ENCODE measurements at regions not wholly inside any gene's neighbourhood (a gene's known extent, or its start where the extent isn't known, plus 50 kb on each side); places are given as distances from the start of the nearest gene placed in this dataset.

GRCh38 chr17:77423589-77424451, 283.1 kb downstream of the SEC14L1 start:
- POLR2A ChIA-PET = no interaction called here
- no peak overlapping the region for H3K4me3 Mint-ChIP-seq

GRCh38 chr17:77424585-77425344, 284.0 kb downstream of the SEC14L1 start:
- Mint-ChIP-seq H3K4me3 (no peak overlapping the region), H3K27me3 (ENCODE audit: low read depth) (no peaks in the 10 kb centered on the region; the same call in 1 of the 2 replicates), H3K27ac (no peak overlapping the region), H3K9me3 (no peaks in the 10 kb centered on the region), H3K36me3 (no peaks in the 10 kb centered on the region), H3K4me1 (peaks cover 79% of the 10 kb centered on the region)
- ATAC-seq (no peak), DNase-seq (ENCODE audit: low spot score) (no peak)
- ChIA-PET CTCF (interaction anchor here (0.5 to 2.8 kb wide), 5 partner anchors 12 to 93 kb away, joined by 3 to 12 read pairs (median 4); no protein-coding TSS in a partner anchor), POLR2A (interaction anchor here (0.7 to 0.8 kb wide), 3 partner anchors 52 to 687 kb away, joined by 3 read pairs; partner anchors contain the start of gene MFSD11)
- TF ChIP-seq GTF2I (CRISPR knock-in tag; conservative IDR thresholded peaks at IDR 0.05) = no peak
- TF ChIP-seq USF2 (CRISPR knock-in tag; IDR thresholded peaks at IDR 0.05) = peak; percentile 74

More at GRCh38 chr17:77423589-77424451, 283.1 kb downstream of the SEC14L1 start:
- peaks cover 76% of the 10 kb centered on the region for H3K4me1 Mint-ChIP-seq
- no peaks in the 10 kb centered on the region; the same call in 1 of the 2 replicates for H3K27me3 Mint-ChIP-seq (ENCODE audit: low read depth)
- no peaks in the 10 kb centered on the region for H3K36me3 Mint-ChIP-seq
- ATAC-seq (no peak), DNase-seq (ENCODE audit: low spot score) (no peak)
- peak overlapping the region; percentile 60 for H3K27ac Mint-ChIP-seq
- CTCF ChIA-PET = interaction anchor here (0.6 to 2.8 kb wide), 4 partner anchors 10 to 24 kb away, joined by 3 to 12 read pairs (median 4); no protein-coding TSS in a partner anchor
- TF ChIP-seq ZMAT4 (CRISPR knock-in tag; IDR thresholded peaks at IDR 0.05) = no peak
- no peak for TF ChIP-seq CREM (CRISPR knock-in tag; IDR thresholded peaks at IDR 0.05)
- TF ChIP-seq ETV6 (CRISPR knock-in tag; IDR thresholded peaks at IDR 0.05) = no peak
- TF ChIP-seq ZNF416 (CRISPR knock-in tag; IDR thresholded peaks at IDR 0.05) = no peak
- TF ChIP-seq ELF4 (CRISPR knock-in tag; IDR thresholded peaks at IDR 0.05; ENCODE audit: low read depth) = no peak
- TF ChIP-seq CBFB (CRISPR knock-in tag; IDR thresholded peaks at IDR 0.05; ENCODE audit: low read depth) = no peak
- no peak for TF ChIP-seq MXD4 (CRISPR knock-in tag; IDR thresholded peaks at IDR 0.05; ENCODE audit: borderline replicate concordance)
- no peak for TF ChIP-seq PREB (CRISPR knock-in tag; IDR thresholded peaks at IDR 0.05; ENCODE audit: borderline replicate concordance)
- TF ChIP-seq NR1H2 (CRISPR knock-in tag; IDR thresholded peaks at IDR 0.05) = no peak
- TF ChIP-seq USF1 (CRISPR knock-in tag; IDR thresholded peaks at IDR 0.05) = no peak
- H3K9me3 Mint-ChIP-seq = no peaks in the 10 kb centered on the region

GRCh38 chr17:77425348-77425747, 284.6 kb downstream of the SEC14L1 start:
- ATAC-seq (no peak), DNase-seq (ENCODE audit: low spot score) (no peak)
- POLR2A ChIA-PET = interaction anchor here (0.7 to 0.8 kb wide), 3 partner anchors 52 to 688 kb away, joined by 3 read pairs; partner anchors contain the start of gene MFSD11
- no peaks in the 10 kb centered on the region for H3K36me3 Mint-ChIP-seq
- H3K4me3 Mint-ChIP-seq = no peak overlapping the region
- no peaks in the 10 kb centered on the region; the same call in 1 of the 2 replicates for H3K27me3 Mint-ChIP-seq (ENCODE audit: low read depth)
- peaks cover 78% of the 10 kb centered on the region for H3K4me1 Mint-ChIP-seq
- H3K9me3 Mint-ChIP-seq = no peaks in the 10 kb centered on the region
- CTCF ChIA-PET = interaction anchor here (0.5 to 2.8 kb wide), 4 partner anchors 25 to 94 kb away, joined by 3 to 12 read pairs (median 5); no protein-coding TSS in a partner anchor
- no peak for TF ChIP-seq ETV6 (CRISPR knock-in tag; IDR thresholded peaks at IDR 0.05)
- no peak for TF ChIP-seq ZNF219 (CRISPR knock-in tag; IDR thresholded peaks at IDR 0.05; ENCODE audit: borderline replicate concordance)
- TF ChIP-seq GABPB1 (CRISPR knock-in tag; IDR thresholded peaks at IDR 0.05) = no peak
- no peak for TF ChIP-seq ATF1 (CRISPR knock-in tag; IDR thresholded peaks at IDR 0.05)
- no peak for TF ChIP-seq ATF2 (CRISPR knock-in tag; IDR thresholded peaks at IDR 0.05; ENCODE audit: borderline replicate concordance, low read depth)
- no peak for TF ChIP-seq E2F4 (CRISPR knock-in tag; IDR thresholded peaks at IDR 0.05; ENCODE audit: borderline replicate concordance, low read depth)
- H3K27ac Mint-ChIP-seq = peak overlapping the region; percentile 45; the same call in 1 of the 2 replicates

All from WTC11 (cell line).